NCI-H524 (cell line): ENCODE measurements at regions not wholly inside any gene's neighbourhood (a gene's known extent, or its start where the extent isn't known, plus 50 kb on each side); places are given as distances from the start of the nearest gene placed in this dataset.
"Not testable (repeated sequence)": the region's sequence is repeated elsewhere in the genome, so short reads cannot be mapped to it uniquely, and the experiment has no call there.

Experiments
- DNase-seq, 2 experiments: peaks; one replicate each; lab custom pipeline; 2025; lab: John Stamatoyannopoulos, UW

DNA sequence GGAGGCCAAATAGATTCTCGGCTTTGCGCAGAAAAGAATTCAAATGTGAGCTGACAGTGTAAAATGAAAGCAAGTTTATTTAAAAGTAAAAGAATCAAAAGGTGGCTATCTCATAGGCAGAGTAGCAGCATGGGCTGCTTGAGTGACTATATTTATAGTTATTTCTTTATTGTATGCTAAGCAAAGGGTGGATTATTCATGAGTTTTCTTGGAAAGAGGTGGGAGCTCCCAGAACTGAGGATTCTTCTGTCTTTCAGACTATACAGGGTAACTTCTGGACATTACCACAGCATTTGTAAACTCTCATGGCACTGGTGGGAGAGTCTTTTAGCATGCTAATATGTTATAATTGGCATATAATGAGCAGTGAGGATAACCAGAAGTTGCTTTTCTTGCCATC, 659.9 kb downstream of the RWDD3 start:
- DNase-seq: no peak

DNA sequence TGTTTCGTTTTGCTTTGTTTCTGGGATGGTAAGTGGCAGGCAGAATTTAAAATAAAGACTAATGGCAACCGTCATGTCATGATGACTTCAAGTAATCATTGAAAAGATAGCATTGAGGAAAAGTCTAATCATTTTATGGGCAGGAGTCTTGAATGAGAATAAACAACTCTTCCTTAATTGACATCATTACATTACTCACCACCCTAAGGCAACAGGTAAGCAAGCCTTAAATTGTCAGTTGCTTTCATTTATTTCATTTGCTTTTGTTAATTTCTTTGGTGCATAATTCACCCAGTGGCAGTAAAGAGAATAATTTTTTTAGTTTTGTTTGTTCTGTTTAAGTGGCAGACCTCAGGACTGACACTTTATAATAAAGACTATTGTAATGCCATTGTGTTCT, 669.0 kb downstream of the RWDD3 start:
- no peak for DNase-seq

- no peak for DNase-seq
These were observed 671.9 kb downstream of the RWDD3 start for GRCh38 chr1:95905818-95906395.

- DNase-seq: not testable (repeated sequence)
These were observed 677.7 kb downstream of the RWDD3 start for GRCh38 chr1:95911739-95912138.

GRCh38 chr1:95916616-95917015, 682.6 kb downstream of the RWDD3 start:
- peak in 1 of 2 experiments; percentile 37 for DNase-seq

DNA sequence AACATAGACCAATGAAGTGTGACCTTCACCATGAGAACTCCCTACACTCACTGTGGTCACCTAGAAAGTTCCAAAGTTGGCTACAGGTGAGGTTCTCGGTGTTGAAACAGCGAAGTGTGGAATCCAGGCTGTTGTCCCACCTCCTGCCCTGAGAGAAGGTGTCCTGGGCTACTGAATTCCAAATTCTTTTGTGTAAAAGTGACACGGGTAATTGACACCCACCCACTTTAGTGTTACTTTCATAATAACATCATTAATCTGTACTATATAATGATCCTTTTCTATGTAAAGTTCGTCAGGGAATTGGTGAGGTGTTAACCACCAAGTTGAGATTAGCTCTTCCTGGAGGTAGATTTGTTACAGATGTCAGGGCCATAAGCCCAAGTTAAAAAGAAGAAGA, 690.7 kb downstream of the RWDD3 start:
- no peak for DNase-seq

DNA sequence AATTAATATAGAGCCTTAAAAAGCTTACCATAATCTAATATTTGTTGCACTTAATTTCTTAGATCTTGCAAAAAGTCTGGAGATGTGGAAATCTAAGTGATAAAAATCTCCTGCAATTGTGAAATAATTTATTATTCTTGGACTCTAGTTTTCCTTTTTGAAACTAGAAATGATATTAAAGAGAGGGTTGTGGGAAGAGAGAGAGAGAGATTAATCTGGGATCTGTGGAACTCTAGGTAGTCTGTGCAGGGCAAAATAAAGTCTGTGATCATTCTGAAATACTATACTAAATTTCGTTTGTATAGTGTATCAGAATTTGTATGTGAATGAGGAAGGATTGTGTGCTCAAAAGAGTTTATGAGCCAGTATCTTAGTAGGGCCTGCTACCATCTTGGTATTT, 692.3 kb downstream of the RWDD3 start:
- DNase-seq: no peak

DNA sequence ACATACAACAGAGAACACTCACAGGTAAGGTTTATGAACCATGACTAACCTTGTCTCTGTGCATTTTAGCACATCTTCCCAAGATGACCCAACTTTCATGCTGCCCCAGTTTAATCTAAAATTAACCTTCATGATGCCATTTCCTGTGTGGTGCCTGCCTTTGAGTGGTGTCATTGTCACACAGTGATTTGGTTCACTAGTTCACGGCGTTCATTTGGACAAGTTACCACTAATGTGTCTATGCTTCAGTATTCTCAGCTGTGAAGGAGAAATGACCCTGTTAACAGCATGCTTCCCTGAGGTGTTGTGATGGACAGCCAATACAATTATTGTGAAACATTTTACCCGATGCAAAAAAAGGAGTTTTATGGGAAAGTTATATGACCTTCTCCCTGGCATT, 693.1 kb downstream of the RWDD3 start:
- no peak for DNase-seq

- DNase-seq: no peak
These were observed 701.7 kb downstream of the RWDD3 start for GRCh38 chr1:95935719-95936118.

DNA sequence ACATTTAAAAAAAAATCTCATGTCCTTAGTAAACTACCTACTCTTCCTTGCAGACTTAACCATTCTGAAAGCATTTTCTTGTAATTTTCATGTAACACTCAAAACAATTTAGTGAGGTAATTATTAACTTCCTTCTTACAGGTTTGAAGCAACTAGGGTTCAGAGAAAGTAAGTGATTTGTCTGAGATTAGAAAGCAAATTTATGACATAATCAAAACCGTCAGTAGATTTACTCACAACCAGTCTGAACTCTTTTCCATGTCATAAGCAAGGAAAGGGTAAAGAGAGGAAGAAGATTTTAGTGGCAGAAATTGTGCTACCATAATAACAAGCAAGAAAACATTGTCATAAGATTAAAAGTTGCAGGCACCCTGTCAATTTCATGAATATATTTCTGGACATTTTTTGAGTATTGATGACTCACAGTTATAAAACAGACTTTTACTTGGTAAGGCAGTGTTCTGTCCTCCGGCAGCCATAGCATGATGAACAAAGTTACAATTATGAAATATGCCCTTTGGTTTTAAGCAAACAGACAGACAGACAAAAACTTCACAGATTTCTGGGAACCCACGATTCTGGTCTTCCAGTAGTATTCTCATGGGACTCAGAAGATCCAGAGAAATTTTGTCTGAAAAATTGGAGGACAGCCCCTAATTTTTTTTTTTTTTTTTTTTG, 707.2 kb downstream of the RWDD3 start:
- no peak for DNase-seq

DNA sequence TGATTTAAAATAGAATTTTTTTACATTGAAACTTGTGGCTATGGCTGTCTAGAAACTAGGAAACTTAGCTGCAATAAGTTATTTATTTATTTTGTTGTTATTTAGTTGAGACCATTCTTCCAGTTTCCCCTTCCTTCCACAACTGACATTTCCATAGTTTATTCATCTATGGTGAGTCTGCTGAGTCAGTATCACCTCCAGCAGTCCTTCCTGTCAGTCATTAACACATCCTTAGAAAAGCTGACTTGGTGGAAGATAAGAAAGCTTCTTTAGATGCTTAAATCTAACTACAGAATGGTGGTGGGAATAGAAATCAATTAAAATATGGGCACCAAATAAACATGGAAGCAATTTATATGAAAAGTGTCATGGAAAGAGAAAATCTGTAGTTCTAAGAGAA, 714.0 kb downstream of the RWDD3 start:
- DNase-seq: no peak

GRCh38 chr1:95951371-95952102, 717.5 kb downstream of the RWDD3 start:
- DNase-seq: no peak

DNA sequence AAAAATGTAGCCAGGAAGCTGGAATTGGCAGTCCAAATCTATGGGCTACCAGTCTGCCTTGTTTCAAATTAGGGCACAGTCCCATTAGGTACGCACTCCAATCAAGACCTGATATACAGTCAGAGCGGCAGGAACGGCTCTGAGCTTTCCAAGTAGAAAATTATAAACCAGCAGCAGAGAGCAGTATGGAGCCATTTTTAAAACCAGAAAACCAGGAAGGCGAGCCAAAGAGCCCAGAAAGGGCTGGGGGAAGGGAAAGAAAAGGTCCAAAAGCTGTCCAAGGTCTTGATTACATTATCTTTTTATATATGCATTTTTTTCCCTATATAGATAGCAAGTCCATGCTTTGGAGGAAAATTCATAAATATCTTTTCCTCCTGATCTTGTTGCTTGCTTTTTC, 719.0 kb downstream of the RWDD3 start:
- DNase-seq: peak; percentile 9 to 40

DNA sequence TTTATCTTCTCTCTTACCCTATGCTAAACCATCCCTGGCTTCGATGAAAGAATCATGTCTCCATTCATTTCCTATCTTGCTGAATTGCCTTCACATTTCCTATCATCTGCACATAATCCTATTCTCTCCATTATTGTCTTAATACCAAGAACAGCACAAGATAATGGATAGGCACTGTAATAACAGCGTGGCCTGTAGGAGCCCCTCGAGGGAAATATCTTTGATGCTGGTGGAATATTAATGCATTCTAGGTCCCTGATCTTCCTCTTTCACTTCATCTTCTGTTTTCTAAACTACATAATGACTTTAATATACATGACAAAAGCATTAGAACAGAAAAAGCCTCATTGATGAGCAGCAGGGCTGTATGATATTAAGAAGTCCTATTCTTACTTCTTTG, 720.6 kb downstream of the RWDD3 start:
- no peak for DNase-seq

- DNase-seq: no peak
These were observed 722.2 kb downstream of the RWDD3 start for GRCh38 chr1:95956215-95956614.

DNA sequence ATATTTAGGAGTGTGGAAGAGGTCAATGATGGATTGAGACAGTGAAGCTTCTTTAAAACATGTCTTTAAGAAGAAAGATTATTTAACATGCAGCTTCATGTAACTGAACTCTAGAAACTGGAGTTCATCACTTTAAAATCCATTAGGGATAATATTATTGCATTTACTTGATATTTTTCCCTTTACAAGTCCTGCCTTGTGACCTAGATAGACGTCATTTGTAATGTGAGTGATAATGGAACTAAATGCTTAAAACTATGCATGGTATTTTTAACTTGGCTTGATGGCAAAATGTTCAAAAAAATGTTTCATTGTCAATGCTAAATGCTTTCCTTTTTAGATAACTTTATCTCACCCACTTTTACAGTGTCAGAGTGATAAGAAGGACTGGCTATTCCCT, 723.7 kb downstream of the RWDD3 start:
- no peak for DNase-seq

- DNase-seq: no peak
These were observed 732.9 kb downstream of the RWDD3 start for GRCh38 chr1:95966866-95967265.

- DNase-seq: no peak
These were observed 740.6 kb downstream of the RWDD3 start for GRCh38 chr1:95974586-95974985.

- no peak for DNase-seq
These were observed 738.9 kb upstream of the PTBP2 start for GRCh38 chr1:95982711-95983110.

DNA sequence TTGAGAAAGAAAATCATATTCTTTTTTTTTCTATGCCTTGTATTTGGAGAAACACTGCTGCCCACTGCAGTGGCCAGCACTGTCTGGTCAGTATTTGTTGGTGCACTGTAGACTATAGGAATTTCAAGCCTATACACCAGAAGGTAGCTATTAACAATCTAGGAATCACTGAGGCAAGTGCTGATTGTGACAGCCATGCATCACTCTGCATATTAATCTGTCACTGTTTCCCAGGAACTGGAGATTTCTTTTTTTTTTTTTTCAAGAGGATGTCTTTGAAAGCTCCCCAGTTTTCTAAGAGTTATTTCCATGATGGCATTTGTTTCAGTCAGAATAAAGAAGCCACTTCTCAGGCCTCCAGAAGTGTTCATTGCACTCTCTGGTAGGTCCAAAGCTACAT, 737.8 kb upstream of the PTBP2 start:
- no peak for DNase-seq

- peak in 1 of 2 experiments; percentile 7 for DNase-seq
These were observed 736.7 kb upstream of the PTBP2 start for GRCh38 chr1:95984798-95985374.

GRCh38 chr1:95990033-95990432, 731.6 kb upstream of the PTBP2 start:
- no peak for DNase-seq
